ENCODE measurements at regions not wholly inside any gene's neighbourhood (a gene's known extent, or its start where the extent isn't known, plus 50 kb on each side); places are given as distances from the start of the nearest gene placed in this dataset.
"Not testable (repeated sequence)": the region's sequence is repeated elsewhere in the genome, so short reads cannot be mapped to it uniquely, and the experiment has no call there.

GRCh38 chr1:29555043-29555620 lies 318.8 kb downstream of the PTPRU start:
- no peak overlapping the region for H3K27ac Mint-ChIP-seq (ENCODE audit: unreplicated experiment)
- H3K4me1 Mint-ChIP-seq (ENCODE audit: low read depth), result no peaks in the 10 kb centered on the region
- no peaks in the 10 kb centered on the region for H3K9me3 Mint-ChIP-seq (ENCODE audit: low read depth)
- no peak for TF ChIP-seq CTCF (IDR thresholded peaks at IDR 0.05)
- H3K4me3 Mint-ChIP-seq (ENCODE audit: unreplicated experiment), result no peak overlapping the region
- DNase-seq (ENCODE audit: low spot score), result no peak
- peaks cover 8% of the 10 kb centered on the region for H3K27me3 Mint-ChIP-seq (ENCODE audit: low read depth)
- H3K36me3 Mint-ChIP-seq (ENCODE audit: low read depth), result no peaks in the 10 kb centered on the region

DNA sequence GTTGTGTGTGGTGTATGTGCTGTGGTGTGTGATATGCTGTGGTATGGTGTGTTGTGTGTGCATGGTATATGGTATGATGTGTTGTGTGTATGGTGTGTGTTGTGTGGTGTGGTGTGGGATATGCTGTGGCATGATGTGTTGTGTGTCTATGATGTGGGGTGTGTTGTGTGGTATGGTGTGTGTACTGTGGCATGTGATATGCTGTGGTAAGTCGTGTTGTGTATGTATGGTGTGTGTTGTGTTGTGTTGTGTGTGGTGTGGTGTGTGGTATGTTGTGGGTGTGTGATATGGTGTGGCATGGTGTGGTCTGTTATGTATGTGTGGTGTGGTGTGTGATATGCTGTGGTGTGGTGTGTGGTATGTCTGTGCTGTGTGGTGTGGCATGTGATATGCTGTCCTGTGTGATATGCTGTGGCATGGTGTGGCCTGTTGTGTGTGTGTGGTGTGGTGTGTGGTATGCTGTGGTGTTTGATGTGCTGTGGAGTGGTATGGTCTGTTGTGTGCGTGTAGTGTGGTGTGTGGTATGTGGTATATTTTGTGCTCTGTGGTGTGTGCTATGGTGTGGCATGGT lies 318.0 kb downstream of the PTPRU start:
- TF ChIP-seq CTCF (IDR thresholded peaks at IDR 0.05), result no peak
- DNase-seq (ENCODE audit: low spot score), result no peak
- H3K36me3 Mint-ChIP-seq (ENCODE audit: low read depth), result no peaks in the 10 kb centered on the region
- peaks cover 13% of the 10 kb centered on the region for H3K27me3 Mint-ChIP-seq (ENCODE audit: low read depth)
- no peaks in the 10 kb centered on the region for H3K9me3 Mint-ChIP-seq (ENCODE audit: low read depth)
- no peak overlapping the region for H3K27ac Mint-ChIP-seq (ENCODE audit: unreplicated experiment)
- H3K4me1 Mint-ChIP-seq (ENCODE audit: low read depth), result no peaks in the 10 kb centered on the region
- no peak overlapping the region for H3K4me3 Mint-ChIP-seq (ENCODE audit: unreplicated experiment)

- Mint-ChIP-seq H3K9me3 (ENCODE audit: low read depth) (no peaks in the 10 kb centered on the region), H3K27ac (ENCODE audit: unreplicated experiment) (no peak overlapping the region), H3K27me3 (ENCODE audit: low read depth) (peaks cover 8% of the 10 kb centered on the region), H3K4me1 (ENCODE audit: low read depth) (no peaks in the 10 kb centered on the region), H3K4me3 (ENCODE audit: unreplicated experiment) (no peak overlapping the region), H3K36me3 (ENCODE audit: low read depth) (no peaks in the 10 kb centered on the region)
- no peak for TF ChIP-seq CTCF (IDR thresholded peaks at IDR 0.05)
- DNase-seq (ENCODE audit: low spot score), result no peak
These were observed 315.0 kb downstream of the PTPRU start for GRCh38 chr1:29551123-29551936.

- peaks cover 8% of the 10 kb centered on the region for H3K27me3 Mint-ChIP-seq (ENCODE audit: low read depth)
- H3K4me1 Mint-ChIP-seq (ENCODE audit: low read depth), result no peaks in the 10 kb centered on the region
- H3K27ac Mint-ChIP-seq (ENCODE audit: unreplicated experiment), result no peak overlapping the region
- H3K4me3 Mint-ChIP-seq (ENCODE audit: unreplicated experiment), result no peak overlapping the region
- no peaks in the 10 kb centered on the region for H3K9me3 Mint-ChIP-seq (ENCODE audit: low read depth)
- DNase-seq (ENCODE audit: low spot score), result no peak
- no peak for TF ChIP-seq CTCF (IDR thresholded peaks at IDR 0.05)
- H3K36me3 Mint-ChIP-seq (ENCODE audit: low read depth), result no peaks in the 10 kb centered on the region
These were observed 314.0 kb downstream of the PTPRU start for GRCh38 chr1:29550119-29550841.

- DNase-seq (ENCODE audit: low spot score); H3K27me3 Mint-ChIP-seq (ENCODE audit: low read depth); H3K36me3 Mint-ChIP-seq (ENCODE audit: low read depth); H3K4me3 Mint-ChIP-seq (ENCODE audit: unreplicated experiment); H3K9me3 Mint-ChIP-seq (ENCODE audit: low read depth); H3K4me1 Mint-ChIP-seq (ENCODE audit: low read depth); H3K27ac Mint-ChIP-seq (ENCODE audit: unreplicated experiment): not testable (repeated sequence)
These were observed 313.4 kb downstream of the PTPRU start for GRCh38 chr1:29549728-29550118.
